Tibial nerve (tissue), 4 donors: ENCODE measurements at regions not wholly inside any gene's neighbourhood (a gene's known extent, or its start where the extent isn't known, plus 50 kb on each side); places are given as distances from the start of the nearest gene placed in this dataset.

ENCODE experiments used
- EP300 ChIP-seq, 2 donors: sonication (generic); formaldehyde crosslinking; IDR thresholded peaks; one replicate each; pipeline ENCODE4 v1.6.1; 2017; ENCODE audit warnings: antibody characterized with exemption in 2 of 2, mild to moderate bottlenecking in 1 of 2
- TF ChIP-seq, protein P1 (sequence below), 5 experiments: fragments of 200-600 bp in 3 of 5; fragments of 450-650 bp in 2 of 5; sonication (generic) in 3 of 5; IDR thresholded peaks; one replicate each; pipeline ENCODE4 v1.5.1; 2016 to 2019; ENCODE audit warnings: antibody characterized with exemption in 5 of 5, mild to moderate bottlenecking in 3 of 5, moderate library complexity in 2 of 5

DNA sequence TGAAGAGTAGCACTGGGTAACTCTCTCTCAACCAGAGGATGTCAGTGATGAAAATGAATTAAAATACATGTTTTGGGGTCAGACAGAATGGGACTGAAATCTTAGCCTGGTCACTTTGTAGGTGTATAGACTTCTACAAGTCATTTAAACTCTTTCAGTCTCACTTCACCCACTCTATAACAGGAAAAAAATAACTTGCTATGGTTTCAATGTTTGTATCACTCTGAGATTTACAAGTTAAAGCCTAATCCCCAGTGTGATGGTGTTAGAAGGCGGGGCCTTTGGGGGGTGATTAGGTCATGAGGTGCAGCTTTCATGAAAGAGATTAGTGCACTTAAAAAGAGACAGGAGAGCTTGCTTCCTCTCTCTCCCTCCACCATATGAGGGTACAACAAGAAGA is 134.8 kb downstream of the INHBA start:
- TF ChIP-seq, protein P1, sequence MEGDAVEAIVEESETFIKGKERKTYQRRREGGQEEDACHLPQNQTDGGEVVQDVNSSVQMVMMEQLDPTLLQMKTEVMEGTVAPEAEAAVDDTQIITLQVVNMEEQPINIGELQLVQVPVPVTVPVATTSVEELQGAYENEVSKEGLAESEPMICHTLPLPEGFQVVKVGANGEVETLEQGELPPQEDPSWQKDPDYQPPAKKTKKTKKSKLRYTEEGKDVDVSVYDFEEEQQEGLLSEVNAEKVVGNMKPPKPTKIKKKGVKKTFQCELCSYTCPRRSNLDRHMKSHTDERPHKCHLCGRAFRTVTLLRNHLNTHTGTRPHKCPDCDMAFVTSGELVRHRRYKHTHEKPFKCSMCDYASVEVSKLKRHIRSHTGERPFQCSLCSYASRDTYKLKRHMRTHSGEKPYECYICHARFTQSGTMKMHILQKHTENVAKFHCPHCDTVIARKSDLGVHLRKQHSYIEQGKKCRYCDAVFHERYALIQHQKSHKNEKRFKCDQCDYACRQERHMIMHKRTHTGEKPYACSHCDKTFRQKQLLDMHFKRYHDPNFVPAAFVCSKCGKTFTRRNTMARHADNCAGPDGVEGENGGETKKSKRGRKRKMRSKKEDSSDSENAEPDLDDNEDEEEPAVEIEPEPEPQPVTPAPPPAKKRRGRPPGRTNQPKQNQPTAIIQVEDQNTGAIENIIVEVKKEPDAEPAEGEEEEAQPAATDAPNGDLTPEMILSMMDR (IDR thresholded peaks at IDR 0.05) = no peak
- no peak for TF ChIP-seq EP300 (IDR thresholded peaks at IDR 0.05)
